ENCODE measurements at regions not wholly inside any gene's neighbourhood (a gene's known extent, or its start where the extent isn't known, plus 50 kb on each side); places are given as distances from the start of the nearest gene placed in this dataset.
"Not testable (repeated sequence)": the region's sequence is repeated elsewhere in the genome, so short reads cannot be mapped to it uniquely, and the experiment has no call there.

DNA sequence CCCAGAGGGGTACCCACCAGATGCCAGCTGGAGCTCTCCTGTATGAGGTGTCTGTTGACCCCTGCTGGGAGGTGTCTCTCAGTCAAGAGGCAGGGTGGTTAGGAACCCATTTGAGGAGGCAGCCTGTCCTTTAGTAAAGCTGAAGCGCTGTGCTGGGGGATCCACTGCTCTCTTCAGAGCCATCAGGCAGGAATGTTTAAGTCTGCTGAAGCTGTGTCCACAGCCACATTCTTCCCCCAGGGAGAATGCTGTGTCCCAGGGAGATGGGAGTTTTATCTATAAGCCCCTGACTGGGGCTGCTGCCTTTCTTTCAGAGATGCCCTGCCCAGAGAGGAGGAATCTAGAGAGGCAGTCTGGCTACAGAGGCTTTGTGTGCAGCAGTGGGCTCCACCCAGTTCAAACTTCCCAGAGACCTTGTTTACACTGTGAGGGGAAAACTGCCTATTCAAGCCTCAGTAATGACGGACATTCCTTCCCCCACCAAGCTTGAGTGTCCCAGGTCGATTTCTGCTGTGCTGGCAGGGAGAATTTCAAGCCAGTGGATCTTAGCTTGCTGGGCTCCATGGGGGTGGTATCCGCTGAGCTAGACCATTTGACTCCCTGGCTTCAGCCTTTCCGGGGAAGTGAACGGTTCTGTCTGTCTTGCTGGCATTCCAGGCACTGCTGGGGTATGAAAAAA is 133.8 kb downstream of the LEPR start:
- not testable (repeated sequence) for DNase-seq (ENCODE audit: low spot score); H3K4me1 ChIP-seq (ENCODE audit: insufficient read depth); H3K79me2 ChIP-seq; H3K27me3 ChIP-seq; H3K4me3 ChIP-seq; H3K9me2 ChIP-seq (replicated peaks; ENCODE audit: insufficient read depth); H4K20me1 ChIP-seq (ENCODE audit: insufficient read depth, poor library complexity, severe bottlenecking); H3K9me3 ChIP-seq (ENCODE audit: low read depth); H3K36me3 ChIP-seq (replicated peaks; ENCODE audit: insufficient read depth, low read depth)
- peak overlapping the region; percentile 42 for H3K4me2 ChIP-seq
- H2AFZ ChIP-seq: peak overlapping the region; percentile 31
- WGBS (ENCODE audit: low lambda C conversion rate, missing lambda C conversion rate): 61% methylated on average over 6 of the region's 6 CpGs
- peak overlapping the region; percentile 57 for H3K27ac ChIP-seq

DNA sequence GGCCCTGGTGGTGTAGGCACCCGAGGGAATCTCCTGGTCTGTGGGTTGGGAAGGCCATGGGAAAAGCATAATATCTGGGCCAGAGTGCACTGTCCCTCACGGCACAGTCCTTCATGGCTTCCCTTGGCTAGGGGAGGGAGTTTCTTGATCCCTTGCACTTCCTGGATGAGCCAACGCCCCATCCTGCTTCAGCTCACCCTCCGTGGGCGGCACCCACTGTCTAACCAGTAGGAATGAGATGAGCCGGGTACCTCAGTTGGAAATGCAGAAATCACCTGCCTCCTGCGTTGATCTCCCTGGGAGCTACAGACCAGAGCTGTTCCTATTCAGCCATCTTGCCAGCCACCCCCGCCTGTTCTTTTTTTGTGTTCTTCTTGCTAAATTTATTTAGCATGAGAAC is 134.4 kb downstream of the LEPR start:
- no peaks in the 10 kb centered on the region for H3K9me3 ChIP-seq (ENCODE audit: low read depth)
- H2AFZ ChIP-seq: no peak overlapping the region
- no peaks in the 10 kb centered on the region for H4K20me1 ChIP-seq (ENCODE audit: insufficient read depth, poor library complexity, severe bottlenecking)
- no peaks in the 10 kb centered on the region for H3K79me2 ChIP-seq
- H3K27me3 ChIP-seq: no peaks in the 10 kb centered on the region
- H3K9me2 ChIP-seq (replicated peaks; ENCODE audit: insufficient read depth): no peaks in the 10 kb centered on the region
- WGBS (ENCODE audit: low lambda C conversion rate, missing lambda C conversion rate): 92% methylated on average over 8 of the region's 8 CpGs
- no peak overlapping the region for H3K4me2 ChIP-seq
- H3K4me3 ChIP-seq: no peak overlapping the region
- no peaks in the 10 kb centered on the region for H3K36me3 ChIP-seq (replicated peaks; ENCODE audit: insufficient read depth, low read depth)
- H3K4me1 ChIP-seq (ENCODE audit: insufficient read depth): no peaks in the 10 kb centered on the region
- TF ChIP-seq, protein P1, sequence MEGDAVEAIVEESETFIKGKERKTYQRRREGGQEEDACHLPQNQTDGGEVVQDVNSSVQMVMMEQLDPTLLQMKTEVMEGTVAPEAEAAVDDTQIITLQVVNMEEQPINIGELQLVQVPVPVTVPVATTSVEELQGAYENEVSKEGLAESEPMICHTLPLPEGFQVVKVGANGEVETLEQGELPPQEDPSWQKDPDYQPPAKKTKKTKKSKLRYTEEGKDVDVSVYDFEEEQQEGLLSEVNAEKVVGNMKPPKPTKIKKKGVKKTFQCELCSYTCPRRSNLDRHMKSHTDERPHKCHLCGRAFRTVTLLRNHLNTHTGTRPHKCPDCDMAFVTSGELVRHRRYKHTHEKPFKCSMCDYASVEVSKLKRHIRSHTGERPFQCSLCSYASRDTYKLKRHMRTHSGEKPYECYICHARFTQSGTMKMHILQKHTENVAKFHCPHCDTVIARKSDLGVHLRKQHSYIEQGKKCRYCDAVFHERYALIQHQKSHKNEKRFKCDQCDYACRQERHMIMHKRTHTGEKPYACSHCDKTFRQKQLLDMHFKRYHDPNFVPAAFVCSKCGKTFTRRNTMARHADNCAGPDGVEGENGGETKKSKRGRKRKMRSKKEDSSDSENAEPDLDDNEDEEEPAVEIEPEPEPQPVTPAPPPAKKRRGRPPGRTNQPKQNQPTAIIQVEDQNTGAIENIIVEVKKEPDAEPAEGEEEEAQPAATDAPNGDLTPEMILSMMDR (IDR thresholded peaks at IDR 0.05; ENCODE audit: poor library complexity): no peak
- no peak for TF ChIP-seq EZH2 (IDR thresholded peaks at IDR 0.05; ENCODE audit: borderline replicate concordance)
- TF ChIP-seq EZH2phosphoT487 (IDR thresholded peaks at IDR 0.05; ENCODE audit: low read depth, severe bottlenecking, unreplicated experiment): no peak
- DNase-seq (ENCODE audit: low spot score): no peak
- peak overlapping the region; percentile 57 for H3K27ac ChIP-seq

DNA sequence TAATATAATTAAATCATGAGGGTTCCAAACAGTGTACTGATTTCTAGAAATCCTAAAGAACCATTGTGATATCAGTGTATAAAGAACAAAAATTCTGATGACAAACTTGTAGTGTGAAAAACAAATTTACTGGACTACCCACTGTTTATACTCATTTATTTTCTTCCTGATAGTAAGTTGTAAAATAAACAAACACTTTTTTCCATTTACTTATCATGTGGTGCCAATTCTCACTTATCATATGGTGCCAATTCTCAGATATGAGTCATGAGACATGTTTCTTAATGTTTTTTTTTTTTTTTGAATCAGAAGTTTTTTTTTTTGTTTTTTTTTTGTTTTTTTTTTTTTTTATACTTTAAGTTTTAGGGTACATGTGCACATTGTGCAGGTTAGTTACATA is 137.7 kb downstream of the LEPR start:
- Histone ChIP-seq H3K36me3 (replicated peaks; ENCODE audit: insufficient read depth, low read depth) (no peaks in the 10 kb centered on the region), H3K4me3 (no peak overlapping the region), H3K4me2 (no peak overlapping the region), H3K27me3 (no peaks in the 10 kb centered on the region), H3K9me2 (replicated peaks; ENCODE audit: insufficient read depth) (no peaks in the 10 kb centered on the region), H3K79me2 (no peaks in the 10 kb centered on the region), H3K27ac (no peak overlapping the region), H4K20me1 (ENCODE audit: insufficient read depth, poor library complexity, severe bottlenecking) (no peaks in the 10 kb centered on the region), H3K4me1 (ENCODE audit: insufficient read depth) (no peaks in the 10 kb centered on the region), H2AFZ (no peak overlapping the region), H3K9me3 (ENCODE audit: low read depth) (no peaks in the 10 kb centered on the region)
- TF ChIP-seq, protein P1 (IDR thresholded peaks at IDR 0.05; ENCODE audit: poor library complexity): no peak
- TF ChIP-seq EZH2 (IDR thresholded peaks at IDR 0.05; ENCODE audit: borderline replicate concordance): no peak
- TF ChIP-seq EZH2phosphoT487 (IDR thresholded peaks at IDR 0.05; ENCODE audit: low read depth, severe bottlenecking, unreplicated experiment): no peak
- DNase-seq (ENCODE audit: low spot score): no peak

DNA sequence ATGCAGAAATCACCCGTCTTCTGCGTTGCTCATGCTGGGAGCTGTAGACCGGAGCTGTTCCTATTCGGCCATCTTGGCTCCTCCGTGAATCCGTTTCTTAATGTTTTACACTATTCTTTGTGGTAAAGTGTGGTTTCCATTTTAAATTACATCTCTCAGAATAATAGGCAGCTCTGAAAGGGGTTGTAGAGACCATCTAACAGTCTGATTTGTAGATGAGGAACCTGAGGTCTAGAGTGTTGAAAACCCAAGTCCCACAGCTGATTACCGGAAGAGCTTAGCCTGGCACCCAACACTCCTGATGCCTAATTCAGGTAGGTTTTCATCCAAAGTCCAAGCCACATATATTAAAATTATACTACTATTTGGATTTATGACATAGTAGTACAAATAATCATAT is 144.0 kb downstream of the LEPR start:
- H3K27me3 ChIP-seq: no peaks in the 10 kb centered on the region
- no peaks in the 10 kb centered on the region for H3K9me3 ChIP-seq (ENCODE audit: low read depth)
- no peak for DNase-seq (ENCODE audit: low spot score)
- no peaks in the 10 kb centered on the region for H3K4me1 ChIP-seq (ENCODE audit: insufficient read depth)
- no peaks in the 10 kb centered on the region for H4K20me1 ChIP-seq (ENCODE audit: insufficient read depth, poor library complexity, severe bottlenecking)
- H3K9me2 ChIP-seq (replicated peaks; ENCODE audit: insufficient read depth): no peaks in the 10 kb centered on the region
- H3K79me2 ChIP-seq: no peaks in the 10 kb centered on the region
- no peak overlapping the region for H3K4me2 ChIP-seq
- no peak for TF ChIP-seq EZH2phosphoT487 (IDR thresholded peaks at IDR 0.05; ENCODE audit: low read depth, severe bottlenecking, unreplicated experiment)
- TF ChIP-seq EZH2 (IDR thresholded peaks at IDR 0.05; ENCODE audit: borderline replicate concordance): no peak
- TF ChIP-seq, protein P1 (IDR thresholded peaks at IDR 0.05; ENCODE audit: poor library complexity): no peak
- H3K36me3 ChIP-seq (replicated peaks; ENCODE audit: insufficient read depth, low read depth): no peaks in the 10 kb centered on the region
- H3K27ac ChIP-seq: no peak overlapping the region
- H3K4me3 ChIP-seq: no peak overlapping the region
- 57% methylated on average over 5 of the region's 7 CpGs for WGBS (ENCODE audit: low lambda C conversion rate, missing lambda C conversion rate)
- H2AFZ ChIP-seq: no peak overlapping the region

Data from hepatocyte (in vitro differentiated cells).